PC-9 (cell line): ENCODE measurements at regions not wholly inside any gene's neighbourhood (a gene's known extent, or its start where the extent isn't known, plus 50 kb on each side); places are given as distances from the start of the nearest gene placed in this dataset.

Experiments
- EZH2 ChIP-seq: fragments of 200-600 bp; sonication (generic); IDR thresholded peaks from 2 replicates; pipeline ENCODE4 v1.8.0; 2017; ENCODE audit warnings: antibody characterized with exemption, low read depth
- TF ChIP-seq, protein P1 (sequence below): fragments of 200-600 bp; sonication (generic); conservative IDR thresholded peaks from 2 replicates; pipeline ENCODE4 v1.6.1; 2017; ENCODE audit warnings: mixed run types, antibody characterized with exemption, mild to moderate bottlenecking, moderate library complexity

DNA sequence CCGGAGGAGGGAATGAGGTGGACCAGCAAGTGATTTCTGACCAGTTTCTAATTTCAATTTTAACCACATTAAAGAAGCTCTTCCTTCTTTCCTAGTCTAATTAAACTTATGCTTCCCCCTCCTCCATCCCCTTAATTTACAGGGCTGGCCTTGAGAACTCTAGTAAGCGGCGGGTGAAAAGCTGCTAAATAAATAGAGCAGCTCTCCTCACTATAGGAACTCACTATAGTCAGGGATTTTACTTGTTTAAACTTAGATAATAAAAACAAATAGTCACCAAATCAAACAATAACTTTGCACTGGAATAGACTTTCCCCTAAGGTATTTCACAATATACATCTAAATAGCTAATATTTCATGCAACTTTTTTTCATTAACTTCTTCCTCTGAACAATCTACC lies 1838.2 kb upstream of the PRR20A start:
- TF ChIP-seq, protein P1, sequence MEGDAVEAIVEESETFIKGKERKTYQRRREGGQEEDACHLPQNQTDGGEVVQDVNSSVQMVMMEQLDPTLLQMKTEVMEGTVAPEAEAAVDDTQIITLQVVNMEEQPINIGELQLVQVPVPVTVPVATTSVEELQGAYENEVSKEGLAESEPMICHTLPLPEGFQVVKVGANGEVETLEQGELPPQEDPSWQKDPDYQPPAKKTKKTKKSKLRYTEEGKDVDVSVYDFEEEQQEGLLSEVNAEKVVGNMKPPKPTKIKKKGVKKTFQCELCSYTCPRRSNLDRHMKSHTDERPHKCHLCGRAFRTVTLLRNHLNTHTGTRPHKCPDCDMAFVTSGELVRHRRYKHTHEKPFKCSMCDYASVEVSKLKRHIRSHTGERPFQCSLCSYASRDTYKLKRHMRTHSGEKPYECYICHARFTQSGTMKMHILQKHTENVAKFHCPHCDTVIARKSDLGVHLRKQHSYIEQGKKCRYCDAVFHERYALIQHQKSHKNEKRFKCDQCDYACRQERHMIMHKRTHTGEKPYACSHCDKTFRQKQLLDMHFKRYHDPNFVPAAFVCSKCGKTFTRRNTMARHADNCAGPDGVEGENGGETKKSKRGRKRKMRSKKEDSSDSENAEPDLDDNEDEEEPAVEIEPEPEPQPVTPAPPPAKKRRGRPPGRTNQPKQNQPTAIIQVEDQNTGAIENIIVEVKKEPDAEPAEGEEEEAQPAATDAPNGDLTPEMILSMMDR: no peak
- no peak for TF ChIP-seq EZH2
